ENCODE measurements at regions not wholly inside any gene's neighbourhood (a gene's known extent, or its start where the extent isn't known, plus 50 kb on each side); places are given as distances from the start of the nearest gene placed in this dataset.
"Not testable (repeated sequence)": the region's sequence is repeated elsewhere in the genome, so short reads cannot be mapped to it uniquely, and the experiment has no call there.

- H3K4me3 ChIP-seq (ENCODE audit: low read depth in 1 of 2, low read length in 2 of 2); H3K9me3 ChIP-seq (ENCODE audit: control insufficient read depth in 1 of 2, low read length in 2 of 2); H3K9ac ChIP-seq (ENCODE audit: low read depth in 1 of 2, low read length in 2 of 2); H3K27ac ChIP-seq (ENCODE audit: low read depth, low read length); H3K4me1 ChIP-seq (ENCODE audit: control insufficient read depth in 1 of 2, insufficient read depth in 2 of 2, low read length in 2 of 2); H3K27me3 ChIP-seq (ENCODE audit: control insufficient read depth in 1 of 2, insufficient read depth in 2 of 2, low read length in 2 of 2); H3K36me3 ChIP-seq (ENCODE audit: control insufficient read depth in 1 of 2, insufficient read depth in 2 of 2, low read length in 2 of 2): not testable (repeated sequence)
Measured at GRCh38 chr7:109646594-109646993, 1076.9 kb downstream of the DNAJB9 start.

DNA sequence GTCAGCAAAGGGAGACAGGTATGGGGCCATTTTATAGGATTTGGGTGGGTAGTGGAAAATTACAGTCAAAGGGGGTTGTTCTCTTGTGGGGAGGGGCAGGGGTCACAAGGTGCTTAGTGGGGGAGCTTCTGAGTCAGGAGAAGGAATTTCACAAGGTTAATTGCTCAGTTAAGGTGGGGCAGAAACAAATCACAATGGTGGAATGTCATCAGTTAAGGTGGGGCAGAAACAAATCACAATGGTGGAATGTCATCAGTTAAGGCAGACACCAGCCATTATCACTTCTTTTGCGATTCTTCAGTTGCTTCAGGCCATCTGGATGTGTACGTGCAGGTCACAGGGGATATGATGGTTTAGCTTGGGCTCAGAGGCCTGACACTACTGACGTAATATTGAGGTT lies 1077.6 kb downstream of the DNAJB9 start:
- not testable (repeated sequence) for H3K27ac ChIP-seq (ENCODE audit: low read depth, low read length); H3K9me3 ChIP-seq (ENCODE audit: control insufficient read depth in 1 of 2, low read length in 2 of 2); H3K36me3 ChIP-seq (ENCODE audit: control insufficient read depth in 1 of 2, insufficient read depth in 2 of 2, low read length in 2 of 2); H3K4me3 ChIP-seq (ENCODE audit: low read depth in 1 of 2, low read length in 2 of 2); H3K27me3 ChIP-seq (ENCODE audit: control insufficient read depth in 1 of 2, insufficient read depth in 2 of 2, low read length in 2 of 2); H3K4me1 ChIP-seq (ENCODE audit: control insufficient read depth in 1 of 2, insufficient read depth in 2 of 2, low read length in 2 of 2); H3K9ac ChIP-seq (ENCODE audit: low read depth in 1 of 2, low read length in 2 of 2)

DNA sequence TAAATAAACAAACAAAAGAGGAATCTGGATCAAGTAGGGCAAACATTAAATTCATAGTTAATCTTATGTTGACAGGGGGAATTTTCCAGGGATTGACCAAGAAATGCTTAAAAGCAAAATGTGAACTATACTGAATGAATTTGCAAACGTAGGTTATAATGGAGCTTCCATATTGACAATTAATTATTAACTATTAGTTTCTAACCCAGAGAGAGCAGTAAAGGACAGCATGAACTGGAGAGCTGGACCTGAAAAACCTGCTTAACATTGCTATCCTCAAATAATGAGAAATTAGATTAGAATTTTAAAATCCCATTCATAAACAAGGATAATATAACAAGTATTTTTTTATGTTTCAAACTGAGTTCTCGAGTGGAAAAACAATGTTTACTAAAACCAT lies 1089.6 kb downstream of the DNAJB9 start:
- H3K9me3 ChIP-seq (ENCODE audit: control insufficient read depth in 1 of 2, low read length in 2 of 2) = no peaks in the 10 kb centered on the region
- no peaks in the 10 kb centered on the region for H3K27me3 ChIP-seq (ENCODE audit: control insufficient read depth in 1 of 2, insufficient read depth in 2 of 2, low read length in 2 of 2)
- no peak overlapping the region for H3K4me3 ChIP-seq (ENCODE audit: low read depth in 1 of 2, low read length in 2 of 2)
- no peaks in the 10 kb centered on the region for H3K36me3 ChIP-seq (ENCODE audit: control insufficient read depth in 1 of 2, insufficient read depth in 2 of 2, low read length in 2 of 2)
- no peak overlapping the region for H3K9ac ChIP-seq (ENCODE audit: low read depth in 1 of 2, low read length in 2 of 2)
- H3K27ac ChIP-seq (ENCODE audit: low read depth, low read length) = no peak overlapping the region
- no peaks in the 10 kb centered on the region for H3K4me1 ChIP-seq (ENCODE audit: control insufficient read depth in 1 of 2, insufficient read depth in 2 of 2, low read length in 2 of 2)

DNA sequence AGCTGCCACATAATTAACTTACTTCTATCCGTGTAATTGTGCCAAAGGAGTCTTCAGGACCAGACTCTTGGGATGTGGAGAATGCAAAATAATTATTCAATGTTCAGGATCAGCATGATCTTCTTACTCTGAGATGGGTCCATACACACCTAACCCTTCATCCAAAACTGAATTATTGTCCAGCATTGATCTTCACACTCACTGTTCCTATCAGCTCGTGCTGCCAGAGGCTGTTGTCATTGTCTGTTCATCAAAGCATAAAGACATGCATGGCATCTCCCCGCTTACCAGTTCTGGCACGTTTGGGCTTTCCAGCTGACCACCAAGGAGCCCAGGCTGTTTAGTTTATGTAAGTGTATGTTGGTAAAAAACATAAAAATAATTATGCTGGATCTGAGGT lies 1090.7 kb downstream of the DNAJB9 start:
- no peaks in the 10 kb centered on the region for H3K27me3 ChIP-seq (ENCODE audit: control insufficient read depth in 1 of 2, insufficient read depth in 2 of 2, low read length in 2 of 2)
- no peak overlapping the region for H3K27ac ChIP-seq (ENCODE audit: low read depth, low read length)
- no peak overlapping the region for H3K9ac ChIP-seq (ENCODE audit: low read depth in 1 of 2, low read length in 2 of 2)
- no peaks in the 10 kb centered on the region for H3K9me3 ChIP-seq (ENCODE audit: control insufficient read depth in 1 of 2, low read length in 2 of 2)
- no peak overlapping the region for H3K4me3 ChIP-seq (ENCODE audit: low read depth in 1 of 2, low read length in 2 of 2)
- no peaks in the 10 kb centered on the region for H3K4me1 ChIP-seq (ENCODE audit: control insufficient read depth in 1 of 2, insufficient read depth in 2 of 2, low read length in 2 of 2)
- H3K36me3 ChIP-seq (ENCODE audit: control insufficient read depth in 1 of 2, insufficient read depth in 2 of 2, low read length in 2 of 2) = no peaks in the 10 kb centered on the region

DNA sequence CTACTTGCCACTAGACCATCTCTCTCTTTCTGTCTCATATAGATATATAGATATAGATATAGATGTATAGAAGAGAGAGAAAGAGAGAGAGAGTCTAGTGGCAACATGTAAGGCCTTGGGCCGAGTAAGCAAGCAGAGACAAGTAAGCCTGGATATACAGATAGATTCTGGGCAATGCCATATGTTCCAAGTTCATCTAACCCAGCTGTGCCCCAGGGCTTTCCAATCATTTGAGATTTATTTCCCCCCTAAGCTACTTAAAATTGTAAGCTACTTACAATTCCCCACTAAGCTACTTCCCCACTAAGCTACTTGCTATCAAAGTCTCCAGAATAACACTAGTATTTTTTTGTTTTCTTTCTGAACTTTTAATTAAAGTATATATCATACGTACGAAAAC lies 1094.1 kb downstream of the DNAJB9 start:
- no peaks in the 10 kb centered on the region for H3K4me1 ChIP-seq (ENCODE audit: control insufficient read depth in 1 of 2, insufficient read depth in 2 of 2, low read length in 2 of 2)
- H3K27ac ChIP-seq (ENCODE audit: low read depth, low read length) = no peak overlapping the region
- no peaks in the 10 kb centered on the region for H3K36me3 ChIP-seq (ENCODE audit: control insufficient read depth in 1 of 2, insufficient read depth in 2 of 2, low read length in 2 of 2)
- H3K27me3 ChIP-seq (ENCODE audit: control insufficient read depth in 1 of 2, insufficient read depth in 2 of 2, low read length in 2 of 2) = no peaks in the 10 kb centered on the region
- no peak overlapping the region for H3K4me3 ChIP-seq (ENCODE audit: low read depth in 1 of 2, low read length in 2 of 2)
- no peaks in the 10 kb centered on the region for H3K9me3 ChIP-seq (ENCODE audit: control insufficient read depth in 1 of 2, low read length in 2 of 2)
- no peak overlapping the region for H3K9ac ChIP-seq (ENCODE audit: low read depth in 1 of 2, low read length in 2 of 2)

DNA sequence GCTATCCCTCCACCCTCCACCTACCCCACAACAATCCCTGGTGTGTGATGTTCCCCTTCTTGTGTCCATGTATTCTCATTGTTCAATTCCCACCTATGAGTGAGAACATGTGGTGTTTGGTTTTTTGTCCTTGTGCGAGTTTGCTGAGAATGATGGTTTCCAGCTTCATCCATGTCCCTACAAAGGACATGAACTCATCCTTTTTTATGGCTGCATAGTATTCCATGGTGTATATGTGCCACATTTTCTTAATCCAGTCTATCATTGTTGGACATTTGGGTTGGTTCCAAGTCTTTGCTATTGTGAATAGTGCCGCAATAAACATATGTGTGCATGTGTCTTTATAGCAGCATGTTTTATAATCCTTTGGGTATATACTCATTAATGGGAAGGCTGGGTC lies 1117.6 kb downstream of the DNAJB9 start:
- H3K9me3 ChIP-seq (ENCODE audit: control insufficient read depth in 1 of 2, low read length in 2 of 2); H3K27me3 ChIP-seq (ENCODE audit: control insufficient read depth in 1 of 2, insufficient read depth in 2 of 2, low read length in 2 of 2); H3K36me3 ChIP-seq (ENCODE audit: control insufficient read depth in 1 of 2, insufficient read depth in 2 of 2, low read length in 2 of 2); H3K27ac ChIP-seq (ENCODE audit: low read depth, low read length); H3K4me1 ChIP-seq (ENCODE audit: control insufficient read depth in 1 of 2, insufficient read depth in 2 of 2, low read length in 2 of 2); H3K9ac ChIP-seq (ENCODE audit: low read depth in 1 of 2, low read length in 2 of 2); H3K4me3 ChIP-seq (ENCODE audit: low read depth in 1 of 2, low read length in 2 of 2): not testable (repeated sequence)

DNA sequence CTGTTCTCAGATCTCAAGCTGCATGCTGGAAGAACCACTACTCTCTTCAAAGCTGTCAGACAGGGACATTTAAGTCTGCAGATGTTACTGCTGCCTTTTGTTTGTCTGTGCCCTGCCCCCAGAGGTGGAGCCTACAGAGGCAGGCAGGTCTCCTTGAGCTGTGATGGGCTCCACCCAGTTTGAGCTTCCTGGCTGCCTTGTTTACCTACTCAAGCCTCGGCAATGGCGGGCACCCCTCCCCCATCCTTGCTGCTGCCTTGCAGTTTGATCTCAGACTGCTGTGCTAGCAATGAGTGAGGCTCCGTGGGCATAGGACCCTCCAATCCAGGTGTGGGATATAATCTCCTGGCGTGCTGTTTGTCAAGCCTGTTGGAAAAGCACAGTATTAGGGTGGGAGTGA lies 1122.9 kb downstream of the DNAJB9 start:
- H3K9me3 ChIP-seq (ENCODE audit: control insufficient read depth in 1 of 2, low read length in 2 of 2); H3K4me1 ChIP-seq (ENCODE audit: control insufficient read depth in 1 of 2, insufficient read depth in 2 of 2, low read length in 2 of 2); H3K36me3 ChIP-seq (ENCODE audit: control insufficient read depth in 1 of 2, insufficient read depth in 2 of 2, low read length in 2 of 2); H3K27me3 ChIP-seq (ENCODE audit: control insufficient read depth in 1 of 2, insufficient read depth in 2 of 2, low read length in 2 of 2); H3K9ac ChIP-seq (ENCODE audit: low read depth in 1 of 2, low read length in 2 of 2); H3K27ac ChIP-seq (ENCODE audit: low read depth, low read length); H3K4me3 ChIP-seq (ENCODE audit: low read depth in 1 of 2, low read length in 2 of 2): not testable (repeated sequence)

- no peak overlapping the region for H3K4me3 ChIP-seq (ENCODE audit: low read depth in 1 of 2, low read length in 2 of 2)
- H3K36me3 ChIP-seq (ENCODE audit: control insufficient read depth in 1 of 2, insufficient read depth in 2 of 2, low read length in 2 of 2) = no peaks in the 10 kb centered on the region
- H3K27me3 ChIP-seq (ENCODE audit: control insufficient read depth in 1 of 2, insufficient read depth in 2 of 2, low read length in 2 of 2) = no peaks in the 10 kb centered on the region
- H3K27ac ChIP-seq (ENCODE audit: low read depth, low read length) = no peak overlapping the region
- H3K9me3 ChIP-seq (ENCODE audit: control insufficient read depth in 1 of 2, low read length in 2 of 2) = peaks cover 0 to 3% of the 10 kb centered on the region in 2 donors
- H3K9ac ChIP-seq (ENCODE audit: low read depth in 1 of 2, low read length in 2 of 2) = no peak overlapping the region
- no peaks in the 10 kb centered on the region for H3K4me1 ChIP-seq (ENCODE audit: control insufficient read depth in 1 of 2, insufficient read depth in 2 of 2, low read length in 2 of 2)
Measured at GRCh38 chr7:109694149-109695071, 1124.7 kb downstream of the DNAJB9 start.

DNA sequence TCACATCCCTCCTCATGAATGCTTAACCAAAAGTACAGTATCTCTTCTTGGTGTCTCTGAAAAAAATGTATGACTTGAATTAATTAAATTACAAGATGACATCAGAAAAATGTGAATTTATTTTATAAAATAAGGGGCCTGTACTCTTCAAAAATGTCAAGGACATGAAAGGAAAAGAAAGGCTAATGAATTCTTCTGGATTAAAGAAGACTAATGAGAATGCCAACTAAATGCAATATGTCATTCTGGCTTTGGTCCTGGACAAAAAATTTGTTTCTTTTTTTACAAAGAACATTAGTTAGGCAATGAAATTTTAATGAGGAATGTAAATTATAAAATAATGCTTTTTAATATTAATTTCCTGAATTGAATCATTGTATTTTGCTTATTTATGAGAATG lies 1125.7 kb downstream of the DNAJB9 start:
- Histone ChIP-seq H3K4me3 (ENCODE audit: low read depth in 1 of 2, low read length in 2 of 2) (no peak overlapping the region), H3K27me3 (ENCODE audit: control insufficient read depth in 1 of 2, insufficient read depth in 2 of 2, low read length in 2 of 2) (no peaks in the 10 kb centered on the region), H3K27ac (ENCODE audit: low read depth, low read length) (no peak overlapping the region), H3K36me3 (ENCODE audit: control insufficient read depth in 1 of 2, insufficient read depth in 2 of 2, low read length in 2 of 2) (no peaks in the 10 kb centered on the region), H3K9me3 (ENCODE audit: control insufficient read depth in 1 of 2, low read length in 2 of 2) (peaks cover 0 to 3% of the 10 kb centered on the region in 2 donors), H3K9ac (ENCODE audit: low read depth in 1 of 2, low read length in 2 of 2) (no peak overlapping the region), H3K4me1 (ENCODE audit: control insufficient read depth in 1 of 2, insufficient read depth in 2 of 2, low read length in 2 of 2) (no peaks in the 10 kb centered on the region)

GRCh38 chr7:109696723-109697122 lies 1127.0 kb downstream of the DNAJB9 start:
- Histone ChIP-seq H3K4me3 (ENCODE audit: low read depth in 1 of 2, low read length in 2 of 2) (no peak overlapping the region), H3K27ac (ENCODE audit: low read depth, low read length) (no peak overlapping the region), H3K9me3 (ENCODE audit: control insufficient read depth in 1 of 2, low read length in 2 of 2) (peaks cover 0 to 3% of the 10 kb centered on the region in 2 donors)

More at GRCh38 chr7:109696723-109697122, 1127.0 kb downstream of the DNAJB9 start:
- no peaks in the 10 kb centered on the region for H3K27me3 ChIP-seq (ENCODE audit: control insufficient read depth in 1 of 2, insufficient read depth in 2 of 2, low read length in 2 of 2)
- H3K4me1 ChIP-seq (ENCODE audit: control insufficient read depth in 1 of 2, insufficient read depth in 2 of 2, low read length in 2 of 2) = no peaks in the 10 kb centered on the region
- H3K36me3 ChIP-seq (ENCODE audit: control insufficient read depth in 1 of 2, insufficient read depth in 2 of 2, low read length in 2 of 2) = no peaks in the 10 kb centered on the region
- no peak overlapping the region for H3K9ac ChIP-seq (ENCODE audit: low read depth in 1 of 2, low read length in 2 of 2)

Measured in duodenal mucosa (tissue), 2 donors.